ENCODE measurements at regions not wholly inside any gene's neighbourhood (a gene's known extent, or its start where the extent isn't known, plus 50 kb on each side); places are given as distances from the start of the nearest gene placed in this dataset.

- no peak for TF ChIP-seq POLR2A (IDR thresholded peaks at IDR 0.05)
- no peak for TF ChIP-seq CTCF (IDR thresholded peaks at IDR 0.05)
- DNase-seq = no peak
Observed at GRCh38 chr11:30741039-30741550, 154.9 kb upstream of the MPPED2 start.

GRCh38 chr11:30740091-30740490 is 153.9 kb upstream of the MPPED2 start:
- WGBS, 2 donors = 62 to 63% methylated on average over 1 of the region's 1 CpG
- Histone ChIP-seq H3K27ac (no peak overlapping the region), H3K36me3 (no peaks in the 10 kb centered on the region), H3K4me1 (no peaks in the 10 kb centered on the region), H3K4me3 (no peak overlapping the region), H3K27me3 (peaks cover 0 to 3% (median 0%) of the 10 kb centered on the region in 4 donors), H3K9me3 (no peaks in the 10 kb centered on the region)
- TF ChIP-seq POLR2A (IDR thresholded peaks at IDR 0.05) (no peak), CTCF (IDR thresholded peaks at IDR 0.05) (no peak)
- no peak for DNase-seq
- intact Hi-C loops (cut with DNase I) = no loop called here

More at GRCh38 chr11:30741039-30741550, 154.9 kb upstream of the MPPED2 start:
- peaks cover 0 to 3% (median 0%) of the 10 kb centered on the region in 4 donors for H3K27me3 ChIP-seq
- H3K27ac ChIP-seq = no peak overlapping the region
- H3K4me1 ChIP-seq = no peaks in the 10 kb centered on the region
- H3K9me3 ChIP-seq = no peaks in the 10 kb centered on the region
- no peaks in the 10 kb centered on the region for H3K36me3 ChIP-seq
- WGBS, 2 donors = 58 to 82% methylated on average over 10 of the region's 10 CpGs
- intact Hi-C loops (cut with DNase I) = no loop called here
- H3K4me3 ChIP-seq = no peak overlapping the region

- H3K4me1 ChIP-seq = no peaks in the 10 kb centered on the region
- no peak overlapping the region for H3K4me3 ChIP-seq
- no peak for DNase-seq
- H3K27me3 ChIP-seq = peaks cover 0 to 3% (median 0%) of the 10 kb centered on the region in 4 donors
- intact Hi-C loops (cut with DNase I) = no loop called here
- no peaks in the 10 kb centered on the region for H3K9me3 ChIP-seq
- TF ChIP-seq POLR2A (IDR thresholded peaks at IDR 0.05) = no peak
- no peak for TF ChIP-seq CTCF (IDR thresholded peaks at IDR 0.05)
- no peaks in the 10 kb centered on the region for H3K36me3 ChIP-seq
- no peak overlapping the region for H3K27ac ChIP-seq
Observed at GRCh38 chr11:30735946-30736345, 149.8 kb upstream of the MPPED2 start.

GRCh38 chr11:30733748-30734147 is 147.6 kb upstream of the MPPED2 start:
- intact Hi-C loops (cut with DNase I) = no loop called here
- no peaks in the 10 kb centered on the region for H3K36me3 ChIP-seq
- TF ChIP-seq CTCF (IDR thresholded peaks at IDR 0.05) = no peak
- TF ChIP-seq POLR2A (IDR thresholded peaks at IDR 0.05) = no peak
- WGBS, 2 donors = 61 to 79% methylated on average over 1 of the region's 1 CpG
- H3K9me3 ChIP-seq = no peaks in the 10 kb centered on the region
- no peak overlapping the region for H3K4me3 ChIP-seq
- H3K27me3 ChIP-seq = no peaks in the 10 kb centered on the region
- no peak for DNase-seq
- no peaks in the 10 kb centered on the region for H3K4me1 ChIP-seq
- H3K27ac ChIP-seq = no peak overlapping the region

GRCh38 chr11:30730011-30730410 is 143.9 kb upstream of the MPPED2 start:
- 63% methylated on average over 1 of the region's 1 CpG for WGBS, 2 donors
- Histone ChIP-seq H3K27ac (no peak overlapping the region), H3K4me3 (no peak overlapping the region), H3K4me1 (no peaks in the 10 kb centered on the region), H3K9me3 (no peaks in the 10 kb centered on the region), H3K27me3 (no peaks in the 10 kb centered on the region), H3K36me3 (no peaks in the 10 kb centered on the region)
- intact Hi-C loops (cut with DNase I) = no loop called here
- no peak for DNase-seq
- TF ChIP-seq CTCF (IDR thresholded peaks at IDR 0.05) (no peak), POLR2A (IDR thresholded peaks at IDR 0.05) (no peak)
